Lung (tissue), 11 donors: ENCODE measurements at regions not wholly inside any gene's neighbourhood (a gene's known extent, or its start where the extent isn't known, plus 50 kb on each side); places are given as distances from the start of the nearest gene placed in this dataset.

Source experiments
- ATAC-seq: fragments of 200-7000 bp; cut with Tn5 transposase; one replicate; pipeline ENCODE4 v1.9.1; 2020; ENCODE audit warnings: moderate number of reproducible peaks; ENCODE audit not compliant: insufficient read depth, low FRiP score
- DNase-seq, 3 donors: peaks; one replicate each; pipeline ENCODE4 v3.0.0-alpha.2; 2013 to 2017
- H3K27ac ChIP-seq, 2 donors: one replicate each; pipeline ENCODE4 v1.5.1; 2013; ENCODE audit warnings: mild to moderate bottlenecking in 2 of 2, moderate library complexity in 2 of 2, control low read depth in 1 of 2, inconsistent platforms in 1 of 2, low read depth in 1 of 2, low read length in 1 of 2
- H3K27me3 ChIP-seq, 3 donors: one replicate each; pipeline ENCODE4 v1.5.1; 2013; ENCODE audit warnings: low read length in 2 of 3; ENCODE audit not compliant: control insufficient read depth in 3 of 3, insufficient read depth in 3 of 3
- H3K36me3 ChIP-seq, 4 donors: one replicate each; pipeline ENCODE4 v1.5.1; 2013; ENCODE audit warnings: low read length in 4 of 4, mild to moderate bottlenecking in 1 of 4, moderate library complexity in 1 of 4; ENCODE audit not compliant: control insufficient read depth in 4 of 4, insufficient read depth in 4 of 4
- H3K4me1 ChIP-seq, 5 donors: one replicate each; pipeline ENCODE4 v1.5.1; 2013; ENCODE audit warnings: low read length in 5 of 5, mild to moderate bottlenecking in 2 of 5, moderate library complexity in 1 of 5; ENCODE audit not compliant: control insufficient read depth in 5 of 5, insufficient read depth in 5 of 5
- H3K4me3 ChIP-seq: one replicate; pipeline ENCODE4 v1.5.1; 2013; ENCODE audit warnings: mild to moderate bottlenecking, control low read depth, moderate library complexity
- H3K9ac ChIP-seq, 2 donors: one replicate each; pipeline ENCODE4 v1.5.1; 2013; ENCODE audit warnings: low read length in 2 of 2, control low read depth in 1 of 2; ENCODE audit not compliant: insufficient read depth in 1 of 2
- H3K9me3 ChIP-seq, 4 donors: one replicate each; pipeline ENCODE4 v1.5.1; 2013; ENCODE audit warnings: low read length in 3 of 4, mild to moderate bottlenecking in 1 of 4, moderate library complexity in 1 of 4; ENCODE audit not compliant: control insufficient read depth in 4 of 4, insufficient read depth in 3 of 4
- WGBS, 2 donors: extraction: QIAGEN DNeasy Blood & Tissue Kit; methylation state at CpG; one replicate each; pipeline ENCODE4 v1.1.7; 2013; 5-methylcytosine and 5-hydroxymethylcytosine counted together
- TF ChIP-seq, protein P1 (sequence below): IDR thresholded peaks from 2 replicates; pipeline ENCODE4 v1.5.1; 2012; ENCODE audit warnings: mild to moderate bottlenecking; ENCODE audit errors: control extremely low read depth, extremely low read depth
- donor health status: control.
- donor health status: control.
- donor health status: Bipolar disorder and iron deficiency.
- donor health status: healthy.
- donor health status: DM: yes; HTN: yes; CAD: no.

DNA sequence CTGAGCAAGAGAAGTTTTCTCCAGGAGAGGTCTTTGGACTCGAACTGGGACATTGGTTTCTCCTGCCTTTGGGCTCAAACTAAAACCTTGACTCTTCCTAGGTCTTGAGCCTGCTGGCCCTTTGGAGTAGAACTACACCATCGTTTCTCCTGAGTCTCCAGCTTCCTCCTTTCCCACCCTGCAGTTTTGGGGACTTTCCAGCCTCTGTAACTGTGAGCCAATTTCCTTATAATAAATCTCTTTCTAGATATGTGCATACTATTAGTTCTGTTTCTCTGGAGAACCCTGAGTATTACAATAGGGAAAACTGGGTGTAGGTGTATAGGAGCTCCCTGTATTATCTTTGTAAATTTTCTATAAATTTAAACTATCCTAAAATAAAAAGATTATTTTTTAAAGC lies 219.8 kb upstream of the AGAP1 start:
- Histone ChIP-seq H3K27me3 (no peaks in the 10 kb centered on the region), H3K4me1 (peaks cover 0 to 5% (median 0%) of the 10 kb centered on the region in 5 donors), H3K36me3 (no peaks in the 10 kb centered on the region), H3K9ac (no peak overlapping the region), H3K4me3 (no peak overlapping the region), H3K9me3 (peaks cover 0 to 2% (median 0%) of the 10 kb centered on the region in 4 donors), H3K27ac (no peak overlapping the region)
- TF ChIP-seq, protein P1, sequence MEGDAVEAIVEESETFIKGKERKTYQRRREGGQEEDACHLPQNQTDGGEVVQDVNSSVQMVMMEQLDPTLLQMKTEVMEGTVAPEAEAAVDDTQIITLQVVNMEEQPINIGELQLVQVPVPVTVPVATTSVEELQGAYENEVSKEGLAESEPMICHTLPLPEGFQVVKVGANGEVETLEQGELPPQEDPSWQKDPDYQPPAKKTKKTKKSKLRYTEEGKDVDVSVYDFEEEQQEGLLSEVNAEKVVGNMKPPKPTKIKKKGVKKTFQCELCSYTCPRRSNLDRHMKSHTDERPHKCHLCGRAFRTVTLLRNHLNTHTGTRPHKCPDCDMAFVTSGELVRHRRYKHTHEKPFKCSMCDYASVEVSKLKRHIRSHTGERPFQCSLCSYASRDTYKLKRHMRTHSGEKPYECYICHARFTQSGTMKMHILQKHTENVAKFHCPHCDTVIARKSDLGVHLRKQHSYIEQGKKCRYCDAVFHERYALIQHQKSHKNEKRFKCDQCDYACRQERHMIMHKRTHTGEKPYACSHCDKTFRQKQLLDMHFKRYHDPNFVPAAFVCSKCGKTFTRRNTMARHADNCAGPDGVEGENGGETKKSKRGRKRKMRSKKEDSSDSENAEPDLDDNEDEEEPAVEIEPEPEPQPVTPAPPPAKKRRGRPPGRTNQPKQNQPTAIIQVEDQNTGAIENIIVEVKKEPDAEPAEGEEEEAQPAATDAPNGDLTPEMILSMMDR, result no peak
- DNase-seq (no peak), ATAC-seq (no peak)
- WGBS, 2 donors, result 44 to 64% methylated on average over 2 of the region's 2 CpGs

- Histone ChIP-seq H3K27ac (no peak overlapping the region), H3K4me1 (no peaks in the 10 kb centered on the region), H3K9ac (no peak overlapping the region), H3K36me3 (no peaks in the 10 kb centered on the region), H3K27me3 (no peaks in the 10 kb centered on the region), H3K9me3 (peaks cover 0 to 2% (median 1%) of the 10 kb centered on the region in 4 donors), H3K4me3 (no peak overlapping the region)
- no peak for DNase-seq
- WGBS, 2 donors, result 95 to 96% methylated on average over 3 of the region's 3 CpGs
- no peak for ATAC-seq
- TF ChIP-seq, protein P1, result no peak
Observed at GRCh38 chr2:235277485-235277884, 216.4 kb upstream of the AGAP1 start.

GRCh38 chr2:235278771-235279355 lies 215.0 kb upstream of the AGAP1 start:
- DNase-seq (no peak), ATAC-seq (no peak)
- Histone ChIP-seq H3K36me3 (no peaks in the 10 kb centered on the region), H3K4me3 (no peak overlapping the region), H3K9me3 (peaks cover 0 to 2% (median 1%) of the 10 kb centered on the region in 4 donors), H3K4me1 (no peaks in the 10 kb centered on the region), H3K27ac (no peak overlapping the region), H3K27me3 (no peaks in the 10 kb centered on the region), H3K9ac (no peak overlapping the region)
- TF ChIP-seq, protein P1, result no peak
- WGBS, 2 donors, result 93 to 96% methylated on average over 6 of the region's 6 CpGs

DNA sequence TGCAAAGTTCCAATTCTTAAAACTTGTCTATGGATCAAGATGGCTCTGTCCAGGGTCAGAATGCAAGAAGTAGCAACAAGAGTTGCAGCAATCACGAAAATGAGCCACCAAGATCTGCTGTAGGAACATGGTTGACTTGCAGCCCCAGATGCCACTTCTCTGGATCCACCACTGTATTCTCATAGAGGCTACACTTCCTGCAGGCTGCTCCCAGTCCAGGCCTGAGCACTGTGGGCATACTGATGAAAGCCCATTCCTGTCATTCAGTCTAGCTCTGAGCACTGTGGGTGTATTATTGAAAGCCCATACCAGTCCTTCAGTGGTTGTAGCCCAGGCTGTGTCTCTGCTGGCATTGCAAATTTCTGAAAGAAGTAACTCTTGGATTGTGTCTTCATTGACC lies 213.9 kb upstream of the AGAP1 start:
- no peaks in the 10 kb centered on the region for H3K36me3 ChIP-seq
- DNase-seq (no peak), ATAC-seq (no peak)
- no peaks in the 10 kb centered on the region for H3K4me1 ChIP-seq
- H3K27me3 ChIP-seq, result no peaks in the 10 kb centered on the region
- H3K9me3 ChIP-seq, result peaks cover 0 to 2% (median 1%) of the 10 kb centered on the region in 4 donors
- H3K27ac ChIP-seq, result no peak overlapping the region
- no peak overlapping the region for H3K9ac ChIP-seq
- WGBS, 2 donors, result 90 to 92% methylated on average over 1 of the region's 1 CpG
- no peak overlapping the region for H3K4me3 ChIP-seq
- TF ChIP-seq, protein P1, result no peak
